Frontal cortex (tissue), 3 donors: ENCODE measurements at regions not wholly inside any gene's neighbourhood (a gene's known extent, or its start where the extent isn't known, plus 50 kb on each side); places are given as distances from the start of the nearest gene placed in this dataset.

ENCODE experiments used
- DNase-seq, 2 donors: peaks; one replicate each; pipeline ENCODE4 v3.0.0; 2012; ENCODE audit warnings: low spot score in 2 of 2
- FAIRE-seq: peaks from 2 replicates; lab custom pipeline; 2012; peaks lifted over from hg19 to GRCh38; lab: Jason Lieb, UNC
- donor health status: control.
- donor health status: control.
- donor health status: control.

DNA sequence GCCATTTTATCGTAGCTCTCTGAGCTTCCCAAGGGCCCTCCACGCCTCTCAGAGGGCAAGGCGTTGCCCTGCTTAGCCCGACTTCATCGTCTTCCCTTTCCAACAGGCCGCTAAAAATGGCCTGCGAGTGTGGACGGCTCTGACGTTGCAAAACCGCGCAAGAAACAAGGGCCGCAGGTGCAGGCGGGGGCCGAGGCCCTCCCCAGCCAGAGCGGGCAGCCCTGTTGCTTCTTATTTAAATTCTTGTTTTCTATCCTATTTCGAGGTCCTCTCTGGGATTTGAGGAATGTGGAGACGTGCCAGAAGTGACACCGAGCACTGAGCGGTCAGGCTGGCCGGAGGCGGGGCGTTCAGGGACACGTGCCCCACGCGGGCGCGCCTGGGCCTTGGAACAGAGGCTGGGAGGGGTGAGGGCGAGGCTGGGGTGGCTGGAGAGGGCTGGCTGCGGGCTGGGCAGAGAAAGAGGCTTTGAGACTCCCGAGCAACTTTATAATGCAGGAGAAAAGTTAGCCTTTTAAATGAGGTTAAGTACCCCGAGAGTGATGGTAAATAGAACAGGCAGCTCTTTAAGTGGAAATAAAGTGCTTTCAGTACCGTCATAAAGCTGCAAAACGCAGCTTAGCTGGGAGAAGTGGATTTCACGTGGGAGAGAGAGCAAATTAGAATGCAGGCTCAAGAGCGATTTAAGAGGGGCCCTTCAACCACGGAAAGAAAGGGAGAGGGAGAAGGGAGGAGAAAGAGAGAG lies 243.6 kb downstream of the AUH start:
- DNase-seq (peak; percentile 59 to 75), FAIRE-seq (no peak)

- no peak for FAIRE-seq
- no peak for DNase-seq
These were observed 243.1 kb downstream of the AUH start for GRCh38 chr9:91118704-91119025.

DNA sequence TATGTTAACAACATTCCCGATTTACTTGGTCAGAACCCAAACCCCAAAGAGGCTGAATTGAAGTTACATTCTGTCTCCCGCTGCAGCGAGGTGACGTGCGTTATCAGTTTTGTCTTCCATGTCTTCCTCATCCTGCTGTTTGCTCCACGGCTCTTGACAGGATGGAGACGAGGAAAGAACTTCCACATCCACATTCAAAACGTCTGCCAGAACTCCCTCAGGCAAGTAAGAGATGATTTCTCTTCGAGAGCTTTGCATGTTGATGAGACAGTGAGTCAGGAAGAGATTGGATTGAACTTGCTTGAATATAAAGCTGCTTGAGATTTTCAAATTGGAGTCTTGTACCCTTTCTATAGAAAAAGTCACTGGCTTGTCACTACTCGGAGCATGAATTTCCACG lies 242.6 kb downstream of the AUH start:
- FAIRE-seq: no peak
- no peak for DNase-seq

- DNase-seq (peak in 1 of 2 donors; percentile 26), FAIRE-seq (no peak)
These were observed 242.0 kb downstream of the AUH start for GRCh38 chr9:91119679-91120078.

DNA sequence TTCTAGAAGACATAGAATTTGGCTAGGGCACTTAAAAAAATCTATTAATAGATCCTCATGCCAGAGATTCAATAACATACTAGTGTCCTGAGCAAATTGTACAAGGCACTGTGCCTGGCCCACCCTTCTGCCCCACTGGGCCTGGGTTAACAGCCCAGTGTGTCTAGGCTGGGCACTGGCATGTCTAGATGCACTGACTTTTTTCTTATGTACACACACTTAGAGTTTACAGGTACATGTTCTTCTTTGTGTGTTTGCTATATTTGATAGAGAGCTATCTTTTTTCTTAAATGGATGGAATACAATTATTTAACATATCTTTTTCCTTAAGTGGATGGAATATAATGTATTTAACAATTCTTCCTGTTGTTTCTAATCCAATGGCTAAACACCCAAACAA lies 241.5 kb downstream of the AUH start:
- FAIRE-seq: no peak
- DNase-seq: no peak

- FAIRE-seq: no peak
- DNase-seq: no peak
These were observed 239.0 kb downstream of the AUH start for GRCh38 chr9:91122755-91123154.

DNA sequence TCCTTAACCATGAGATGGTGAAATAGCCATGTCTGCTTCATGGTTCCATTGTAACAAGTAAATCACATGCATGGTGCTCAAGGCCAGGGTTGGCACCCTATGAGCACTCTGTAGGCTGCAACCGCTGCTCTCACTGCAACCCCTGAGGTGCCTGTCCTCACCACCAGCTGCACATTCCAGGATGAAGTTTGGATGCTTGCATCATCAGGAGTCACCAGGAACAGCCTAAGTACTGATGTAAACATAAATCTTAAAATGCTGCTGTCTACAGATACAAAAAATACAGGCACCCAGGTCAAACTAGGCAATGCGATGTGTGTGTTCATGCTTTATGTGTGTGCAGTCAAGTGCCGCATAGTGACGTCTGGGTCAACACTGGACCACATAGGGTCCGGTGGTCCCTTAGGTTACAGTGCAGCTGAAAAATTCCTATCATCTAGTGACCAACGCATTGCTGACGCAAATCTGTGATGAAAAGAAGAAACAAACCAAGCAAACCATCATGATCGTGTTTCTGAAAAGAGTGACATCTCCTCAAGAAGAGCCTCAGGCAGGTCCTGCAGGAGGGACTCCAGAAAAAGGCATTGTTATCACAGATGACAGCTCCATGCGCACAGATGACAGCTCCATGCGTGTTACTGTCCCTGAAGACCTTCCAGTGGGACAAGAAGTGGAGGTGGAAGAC lies 234.8 kb downstream of the AUH start:
- DNase-seq (no peak), FAIRE-seq (no peak)

DNA sequence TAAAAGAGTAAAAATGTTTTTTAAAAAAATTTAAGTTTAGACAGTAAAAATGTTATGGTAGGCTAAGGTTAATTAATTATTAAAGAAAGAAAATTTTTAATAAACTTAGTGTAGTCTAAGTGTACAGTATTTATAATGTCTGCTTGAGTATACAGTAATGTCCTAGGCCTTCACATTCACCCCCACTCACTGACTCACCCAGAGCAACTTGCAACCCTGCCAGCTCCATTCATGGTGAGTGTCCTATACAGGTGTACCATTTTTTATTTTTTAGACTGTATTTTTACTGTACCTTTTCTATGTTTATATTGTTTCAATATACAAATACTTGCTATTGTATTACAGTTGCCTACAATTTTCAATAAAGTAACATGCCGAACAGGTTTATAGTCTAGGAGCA lies 234.1 kb downstream of the AUH start:
- FAIRE-seq: no peak

DNA sequence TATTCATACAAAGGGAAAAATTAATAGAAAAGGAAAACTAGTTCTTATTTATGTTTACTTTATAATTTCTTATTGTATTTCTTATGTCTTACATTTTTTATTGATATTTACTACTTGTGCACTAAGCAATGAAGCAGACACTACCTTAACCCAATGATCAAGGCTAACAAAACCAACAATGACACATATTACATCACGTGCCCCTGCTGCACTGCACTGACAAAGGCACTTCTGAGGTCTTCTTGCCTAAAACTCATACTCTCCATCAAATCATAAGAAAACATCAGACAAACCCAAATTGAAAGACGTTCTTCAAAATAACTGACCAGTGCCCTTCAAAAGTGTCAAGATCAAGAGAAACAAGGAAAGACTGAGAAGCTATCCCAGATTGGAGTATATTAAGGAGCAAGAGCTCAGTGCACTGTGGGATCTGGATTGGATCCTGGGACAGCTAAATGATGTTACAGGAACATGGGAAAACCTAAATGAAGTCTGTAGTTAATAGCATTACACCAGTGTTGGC lies 230.9 kb downstream of the AUH start:
- FAIRE-seq: no peak

More for the DNA sequence above, 234.1 kb downstream of the AUH start:
- DNase-seq: no peak

GRCh38 chr9:91131433-91131839 lies 230.3 kb downstream of the AUH start:
- no peak for FAIRE-seq
- no peak for DNase-seq

More for the DNA sequence above, 230.9 kb downstream of the AUH start:
- no peak for DNase-seq

- FAIRE-seq: no peak
- DNase-seq: no peak
These were observed 229.1 kb downstream of the AUH start for GRCh38 chr9:91132576-91133073.

- FAIRE-seq (no peak), DNase-seq (no peak)
These were observed 227.1 kb downstream of the AUH start for GRCh38 chr9:91134608-91135007.

- no peak for DNase-seq
- no peak for FAIRE-seq
These were observed 224.3 kb downstream of the AUH start for GRCh38 chr9:91137391-91137790.

GRCh38 chr9:91138760-91139159 lies 223.0 kb downstream of the AUH start:
- no peak for FAIRE-seq
- DNase-seq: no peak

DNA sequence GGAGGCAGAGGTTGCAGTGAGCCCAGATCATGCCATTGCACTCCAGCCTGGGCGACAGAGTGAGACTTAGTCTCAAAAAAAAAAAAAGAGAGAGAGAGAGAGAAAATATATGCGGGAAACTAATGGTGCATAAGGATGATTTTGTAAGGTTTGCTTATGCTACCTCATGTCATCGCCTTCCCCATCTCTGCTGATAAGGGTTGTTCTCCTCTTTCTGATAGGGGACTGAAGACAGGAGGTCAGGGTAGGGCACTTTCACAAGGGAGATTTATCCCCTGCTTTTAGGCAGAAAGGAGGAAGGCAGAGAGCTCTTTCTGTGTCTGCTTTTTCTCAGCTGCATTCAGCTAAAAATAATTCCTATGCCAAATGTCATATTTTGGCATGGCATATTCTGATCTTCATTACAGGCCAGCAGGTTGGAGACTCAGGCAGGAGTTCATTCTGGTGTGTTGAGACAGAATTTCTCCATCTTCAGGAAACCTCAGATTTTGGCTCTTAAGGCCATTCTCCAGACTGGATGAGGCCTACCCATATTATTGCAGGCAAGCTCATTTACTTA lies 220.2 kb downstream of the AUH start:
- no peak for FAIRE-seq
- DNase-seq: no peak

DNA sequence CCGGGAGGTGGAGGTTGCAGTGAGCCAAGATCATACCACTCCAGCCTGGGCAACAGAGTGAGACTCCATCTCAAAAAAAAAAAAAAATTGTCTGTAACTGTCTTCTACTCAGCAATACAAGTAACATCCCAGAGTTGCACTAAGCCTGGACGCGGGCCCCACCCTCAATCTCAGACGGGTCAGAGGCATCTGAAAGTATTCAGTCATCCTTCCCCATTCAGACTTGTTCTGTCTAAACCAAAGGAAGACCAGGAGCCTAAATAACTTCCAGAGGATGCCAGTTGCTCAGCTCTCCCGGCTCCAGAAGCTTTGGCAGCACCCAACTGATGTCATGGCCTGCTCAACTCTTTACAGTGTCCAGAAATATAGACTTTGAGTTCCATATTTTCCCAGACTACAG lies 218.6 kb downstream of the AUH start:
- DNase-seq (no peak), FAIRE-seq (no peak)

- FAIRE-seq (no peak), DNase-seq (no peak)
These were observed 218.1 kb downstream of the AUH start for GRCh38 chr9:91143642-91144041.

DNA sequence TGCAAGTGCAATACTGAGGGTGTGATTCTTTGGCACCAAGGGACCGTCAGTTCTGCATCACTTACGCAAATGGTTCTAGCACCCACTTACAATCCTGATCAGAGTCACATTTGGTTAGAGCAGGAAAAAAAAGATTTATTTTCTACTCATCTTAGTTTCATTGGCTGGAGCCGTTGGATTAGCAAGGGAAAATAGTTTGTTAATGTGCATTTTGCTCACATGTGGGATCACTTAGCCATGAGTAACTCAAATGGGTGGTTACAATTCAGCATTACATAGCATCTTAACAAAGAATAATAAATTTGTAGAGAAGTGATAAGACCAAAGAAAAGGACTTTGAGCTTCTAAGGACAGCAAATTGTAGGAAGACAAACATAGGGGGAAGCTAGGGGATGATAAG lies 216.9 kb downstream of the AUH start:
- DNase-seq (no peak), FAIRE-seq (no peak)

DNA sequence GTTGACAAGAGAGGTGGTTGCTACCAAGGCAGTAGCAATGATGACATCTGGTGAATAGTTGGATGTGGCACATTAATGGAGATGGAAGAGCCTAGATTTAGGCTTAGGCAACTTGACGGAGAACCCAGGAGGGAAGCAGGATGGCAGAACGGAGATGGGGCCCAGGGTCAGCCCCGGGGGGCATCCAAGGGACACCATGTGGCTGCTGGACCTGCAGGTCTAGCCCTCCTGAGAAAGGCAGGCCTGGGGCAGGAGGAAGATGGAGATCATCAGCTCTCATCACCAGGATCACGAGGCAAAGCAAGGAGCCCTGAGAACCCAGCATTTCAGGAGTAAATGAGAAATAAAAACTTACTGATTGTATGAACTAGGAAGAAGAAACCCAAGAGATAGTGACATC lies 216.2 kb downstream of the AUH start:
- FAIRE-seq: no peak

DNA sequence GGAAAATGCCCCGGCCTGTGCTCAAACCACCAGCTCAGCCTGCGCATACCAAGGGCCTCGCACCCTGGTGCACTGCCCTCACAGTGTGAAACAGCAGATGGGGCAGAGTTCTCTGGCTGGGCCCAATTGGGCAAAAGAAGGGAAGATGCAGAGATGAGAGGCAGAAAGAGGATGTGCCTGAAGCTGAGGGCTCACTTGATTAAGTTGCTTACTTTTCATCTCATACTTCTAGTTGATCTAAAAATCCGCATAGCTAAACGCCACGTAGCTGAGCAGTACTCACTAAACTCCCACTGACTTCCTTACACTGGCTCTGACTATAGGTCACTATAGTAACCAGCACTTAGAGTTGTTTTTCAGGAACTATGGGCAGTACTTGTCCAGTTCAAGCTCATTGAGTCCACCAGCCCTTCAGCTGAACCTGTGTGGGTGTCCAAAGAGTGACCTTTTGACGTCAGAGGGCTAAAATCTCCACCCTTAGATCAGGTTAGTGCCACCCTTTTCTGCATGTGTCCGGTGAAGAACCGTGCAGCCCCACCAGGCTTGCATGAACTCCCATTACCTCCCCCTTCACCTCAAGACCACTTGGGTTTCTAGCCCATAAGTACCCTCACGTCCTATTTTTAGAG lies 215.2 kb downstream of the AUH start:
- FAIRE-seq (no peak), DNase-seq (no peak)

More for the DNA sequence above, 216.2 kb downstream of the AUH start:
- no peak for DNase-seq
